H4 (cell line): ENCODE measurements at regions not wholly inside any gene's neighbourhood (a gene's known extent, or its start where the extent isn't known, plus 50 kb on each side); places are given as distances from the start of the nearest gene placed in this dataset.
A peak's percentile ranks its signal among the peaks of the same experiment; 100 is the strongest.

Experiments
- DNase-seq: peaks from one replicate; pipeline ENCODE4 v3.0.0-alpha.2; 2015; ENCODE audit warnings: low spot score

DNA sequence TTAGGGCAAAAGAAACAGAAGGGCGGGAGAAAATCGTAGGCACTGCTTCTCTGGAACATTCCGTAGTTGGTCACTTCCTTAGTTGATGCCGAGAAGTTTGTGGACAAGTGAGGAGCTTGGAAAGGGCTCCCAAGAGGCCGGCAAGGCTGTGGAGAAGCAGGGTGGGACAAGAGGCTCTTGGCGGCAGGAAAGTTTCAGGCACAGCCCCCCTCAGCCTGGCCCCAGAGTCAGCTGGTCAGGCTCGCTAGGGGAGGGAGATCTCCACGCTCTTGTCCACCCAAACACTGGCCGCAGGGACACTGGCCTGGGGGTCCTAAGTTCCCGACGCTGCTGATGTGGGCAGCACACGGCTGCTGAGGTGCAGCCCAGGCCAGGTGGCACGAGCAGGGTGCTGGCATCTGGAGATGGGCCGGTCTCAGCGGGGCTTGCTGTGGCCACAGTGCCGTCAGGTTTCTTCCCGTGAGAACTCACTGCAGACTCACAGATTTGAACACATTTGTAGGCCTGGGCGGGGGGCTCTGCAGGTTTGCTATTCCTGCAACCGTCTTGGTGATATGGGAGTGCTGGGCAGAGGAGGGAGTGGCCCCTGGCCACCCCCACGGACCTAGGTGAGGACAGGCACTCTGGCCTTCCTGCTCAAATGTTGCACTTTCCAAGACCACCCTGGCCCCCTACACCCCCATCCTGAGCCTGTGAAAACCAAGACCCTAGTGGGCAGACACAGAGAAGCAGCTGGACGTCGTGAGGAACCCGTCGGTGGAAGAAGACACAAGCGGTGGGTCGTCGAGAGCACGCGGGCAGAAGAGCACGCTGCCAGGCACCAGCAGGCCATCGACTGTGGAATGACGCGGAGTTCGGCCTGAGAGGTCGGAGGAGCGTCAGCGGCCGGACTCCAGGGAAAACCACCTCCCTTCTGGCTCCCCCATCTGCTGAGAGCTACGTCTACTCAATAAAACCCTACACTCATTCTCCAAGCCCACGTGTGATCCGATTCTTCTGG lies 160.1 kb downstream of the ERMARD start:
- DNase-seq = no peak

- no peak for DNase-seq
These were observed 157.7 kb downstream of the ERMARD start for GRCh38 chr6:169909113-169909512.

DNA sequence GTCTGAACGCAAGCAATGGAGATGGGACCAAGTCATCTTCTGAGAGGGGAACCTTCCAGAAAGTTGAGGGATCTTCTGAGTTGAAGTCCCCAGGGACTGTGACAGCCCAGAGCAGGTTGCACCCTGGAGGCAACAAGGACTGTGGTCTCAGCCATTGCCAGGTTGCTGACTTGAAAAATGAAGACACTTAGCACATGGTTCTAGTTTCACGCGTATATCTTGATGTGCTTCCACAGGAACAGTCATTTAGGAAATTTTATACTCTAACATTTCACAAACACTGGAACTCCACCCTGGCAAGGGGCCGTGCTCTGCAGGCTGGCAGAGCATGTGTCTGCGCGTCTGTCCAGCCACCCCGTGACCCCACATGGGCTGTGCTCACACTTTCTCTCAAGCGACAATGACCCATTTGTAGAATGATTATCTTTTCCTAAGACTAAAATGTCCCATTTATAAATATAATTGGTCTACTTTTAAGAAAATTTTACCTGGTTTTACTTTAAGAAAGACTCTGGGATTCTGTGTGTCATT lies 157.0 kb downstream of the ERMARD start:
- DNase-seq = no peak

DNA sequence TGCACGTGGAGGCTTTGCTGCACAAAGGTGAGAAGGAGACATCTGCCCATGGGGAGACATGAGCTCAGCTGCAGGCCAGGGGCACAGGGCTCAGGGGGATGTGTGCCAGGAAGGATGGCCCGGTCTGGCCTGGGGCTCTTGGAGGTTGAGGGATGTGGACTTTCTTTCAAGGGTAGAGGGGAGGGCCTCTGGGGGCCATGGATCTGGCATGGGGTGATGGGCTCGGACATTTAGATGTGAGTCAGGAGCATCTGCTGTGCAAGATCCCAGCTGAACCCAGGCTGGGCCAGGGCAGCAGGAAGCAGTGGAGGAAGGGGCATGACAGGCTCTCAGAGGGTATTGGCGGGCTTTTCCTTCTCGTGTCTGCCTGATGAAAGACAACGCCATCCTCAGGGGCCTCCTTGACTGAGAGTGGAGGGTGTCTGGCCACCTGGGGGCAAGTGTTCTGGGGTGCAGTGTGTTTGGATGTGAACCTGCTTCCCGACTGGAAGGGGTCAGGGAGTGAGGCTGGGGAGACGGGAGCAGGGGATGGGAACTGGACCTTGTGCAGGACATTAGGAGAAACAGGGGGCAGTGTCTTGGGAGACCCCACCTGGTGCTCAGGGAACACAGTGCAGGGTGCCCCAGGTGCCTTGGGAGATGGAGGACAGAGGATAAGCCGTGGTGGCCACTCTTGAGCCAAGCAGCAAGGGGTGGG lies 156.1 kb downstream of the ERMARD start:
- DNase-seq = no peak

DNA sequence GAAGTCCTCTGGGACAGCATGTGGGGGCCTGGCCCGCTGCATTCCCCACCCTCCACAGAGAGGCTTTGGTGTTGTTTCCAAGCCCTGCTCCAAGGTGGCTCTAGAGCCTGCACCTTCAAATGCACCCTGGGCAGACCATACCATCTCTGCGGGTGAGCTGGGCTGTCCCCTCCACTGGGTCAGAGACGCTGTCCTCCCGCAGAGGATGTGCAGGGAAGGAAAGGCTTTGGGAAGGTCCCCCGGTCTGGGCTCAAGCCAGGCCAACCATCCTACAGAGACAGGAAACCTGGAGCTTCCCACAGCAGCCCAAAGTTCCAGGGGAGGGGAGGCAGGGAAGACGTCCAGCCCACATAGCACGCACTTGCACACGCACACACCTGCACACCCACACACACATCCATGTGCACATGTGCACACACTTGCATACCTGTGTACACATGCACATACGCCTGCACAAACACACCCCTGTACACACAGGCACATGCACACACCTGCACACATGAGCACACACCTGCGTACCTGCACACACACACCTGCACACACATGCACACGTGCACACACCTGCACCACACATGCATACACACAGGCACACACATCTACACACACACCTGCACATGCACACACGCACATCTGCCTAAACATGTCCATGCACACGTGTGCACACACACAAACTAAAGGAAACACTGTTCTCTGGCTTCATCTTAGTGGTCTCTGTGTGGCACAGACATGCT lies 155.4 kb downstream of the ERMARD start:
- no peak for DNase-seq

GRCh38 chr6:169906004-169906687 lies 154.7 kb downstream of the ERMARD start:
- no peak for DNase-seq

DNA sequence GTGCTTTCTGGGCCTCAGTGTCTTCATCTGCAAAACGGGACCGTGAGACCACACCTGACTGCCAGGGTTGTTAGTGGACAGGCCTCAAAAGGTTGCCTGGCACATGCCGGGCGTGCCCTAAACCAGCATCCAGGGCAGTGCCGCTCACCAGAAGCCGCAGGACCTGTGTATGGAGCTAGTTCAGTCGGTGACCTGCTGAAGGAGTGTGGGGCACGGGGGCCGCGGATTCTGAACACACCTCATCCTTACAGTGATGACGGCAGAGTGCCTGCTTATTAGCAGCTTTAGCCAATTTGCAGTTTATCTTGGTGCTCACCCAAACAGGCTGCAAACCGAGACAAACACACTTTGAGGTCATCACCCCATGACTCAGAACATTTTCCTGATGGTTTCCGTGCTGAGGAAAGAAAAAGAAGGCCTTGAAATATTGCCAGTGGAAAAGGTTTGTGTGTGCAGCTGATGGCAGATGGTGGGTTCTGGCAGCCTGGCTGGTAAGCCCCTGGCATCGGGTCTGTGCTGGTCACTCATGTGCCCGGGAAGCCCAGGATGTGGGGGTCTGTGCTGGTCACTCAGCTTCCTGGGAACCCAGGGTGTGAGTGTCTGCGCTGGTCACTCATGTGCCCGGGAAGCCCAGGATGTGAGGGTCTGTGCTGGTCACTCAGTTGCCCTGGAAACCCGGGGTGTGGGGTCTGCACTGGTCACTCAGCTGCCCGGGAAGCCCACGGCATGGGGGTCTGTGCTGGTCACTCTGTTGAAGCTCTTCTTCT lies 153.8 kb downstream of the ERMARD start:
- peak; percentile 65 for DNase-seq

DNA sequence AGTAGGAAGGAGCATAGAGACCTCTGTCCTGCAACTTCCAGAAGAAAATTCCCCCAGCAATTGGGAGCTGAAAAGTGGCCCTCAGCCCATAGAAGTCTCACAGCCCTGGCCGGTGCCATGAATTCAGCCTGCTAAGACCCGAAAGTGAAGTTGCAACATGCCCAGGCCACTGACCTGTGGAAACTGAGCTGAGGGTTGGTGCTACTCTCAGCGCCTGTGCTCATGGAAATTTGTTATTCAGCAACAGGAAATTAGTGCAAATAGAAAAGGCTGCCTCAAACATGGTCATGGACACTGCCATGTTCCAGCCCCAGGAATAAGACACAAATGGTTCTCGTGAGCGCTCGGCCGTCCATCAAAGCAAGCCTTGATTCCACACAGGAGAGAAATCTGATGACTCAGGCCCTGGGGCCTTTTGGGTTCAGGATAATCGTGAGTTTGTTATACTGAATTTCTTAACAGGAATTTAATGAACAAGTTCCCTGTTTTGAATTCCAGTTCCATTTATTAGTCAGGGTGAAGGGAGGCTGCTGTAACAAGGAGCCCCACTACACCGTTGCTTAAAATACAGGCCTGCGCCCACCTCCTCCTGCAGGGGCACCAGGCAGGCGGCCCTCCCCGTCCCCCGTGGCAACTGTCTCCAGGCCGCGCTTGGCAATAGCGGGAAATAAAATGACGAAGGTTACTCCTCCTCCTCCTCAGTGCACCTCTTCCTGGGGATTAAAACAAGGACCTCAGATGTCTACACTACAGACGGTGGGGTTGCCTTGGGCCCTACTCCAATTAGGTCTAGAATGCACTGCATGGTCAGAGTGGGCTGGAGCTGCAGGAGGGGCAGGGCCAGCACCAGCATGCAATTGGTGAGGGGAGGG lies 152.9 kb downstream of the ERMARD start:
- no peak for DNase-seq

- no peak for DNase-seq
These were observed 151.7 kb downstream of the ERMARD start for GRCh38 chr6:169903122-169903521.

DNA sequence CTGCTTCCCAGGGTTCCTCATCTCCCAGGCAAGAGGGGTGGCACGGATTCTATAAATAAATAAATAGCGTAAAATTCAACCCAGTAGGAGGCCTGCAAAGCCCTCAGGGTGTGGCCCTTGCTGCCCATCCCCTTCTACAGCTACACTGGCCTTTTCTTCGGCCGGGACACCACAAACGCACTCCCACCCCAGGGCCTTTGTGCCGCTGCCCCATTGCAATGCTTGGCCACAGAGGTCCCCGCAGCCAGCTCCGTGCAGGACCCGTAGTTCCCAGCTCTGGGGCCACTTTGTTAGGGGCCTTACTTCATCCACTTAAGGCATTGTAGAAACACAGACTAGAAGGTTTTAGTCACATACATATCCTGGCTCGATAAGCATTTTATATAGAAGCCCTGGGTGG lies 151.2 kb downstream of the ERMARD start:
- DNase-seq = no peak

- DNase-seq = no peak
These were observed 150.6 kb downstream of the ERMARD start for GRCh38 chr6:169902070-169902469.

DNA sequence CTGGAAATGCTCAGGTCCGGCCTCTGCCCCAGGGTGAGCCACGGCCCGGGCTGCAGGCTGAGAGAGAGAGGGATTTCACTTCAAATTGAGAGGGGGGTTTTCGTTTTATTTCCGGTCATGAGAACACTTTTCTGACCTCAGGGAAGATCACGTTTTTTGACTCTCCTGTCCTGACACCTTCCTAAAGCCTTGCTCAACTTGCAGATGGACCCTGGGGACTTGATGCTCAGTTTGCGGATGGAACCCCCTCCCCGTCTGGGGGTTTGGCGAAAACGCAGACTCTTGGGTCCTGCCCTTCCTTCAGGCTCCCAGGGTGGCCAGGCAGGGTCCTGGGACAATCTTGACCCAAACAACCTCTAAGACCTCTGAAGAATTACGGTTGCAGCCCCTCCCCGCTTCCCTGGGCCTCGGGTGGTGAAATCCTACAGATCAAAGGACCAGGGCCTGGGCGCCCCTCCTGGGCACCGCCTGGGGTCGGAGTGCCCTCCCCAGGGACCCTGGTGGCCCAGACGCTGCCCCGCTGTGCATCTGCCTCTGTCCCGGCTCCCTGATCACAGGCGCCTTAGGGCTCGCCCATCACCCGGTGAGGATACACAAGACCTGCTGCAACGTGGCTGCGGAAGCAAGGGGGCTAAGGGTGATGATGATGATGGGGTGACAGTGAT lies 148.2 kb downstream of the ERMARD start:
- no peak for DNase-seq

DNA sequence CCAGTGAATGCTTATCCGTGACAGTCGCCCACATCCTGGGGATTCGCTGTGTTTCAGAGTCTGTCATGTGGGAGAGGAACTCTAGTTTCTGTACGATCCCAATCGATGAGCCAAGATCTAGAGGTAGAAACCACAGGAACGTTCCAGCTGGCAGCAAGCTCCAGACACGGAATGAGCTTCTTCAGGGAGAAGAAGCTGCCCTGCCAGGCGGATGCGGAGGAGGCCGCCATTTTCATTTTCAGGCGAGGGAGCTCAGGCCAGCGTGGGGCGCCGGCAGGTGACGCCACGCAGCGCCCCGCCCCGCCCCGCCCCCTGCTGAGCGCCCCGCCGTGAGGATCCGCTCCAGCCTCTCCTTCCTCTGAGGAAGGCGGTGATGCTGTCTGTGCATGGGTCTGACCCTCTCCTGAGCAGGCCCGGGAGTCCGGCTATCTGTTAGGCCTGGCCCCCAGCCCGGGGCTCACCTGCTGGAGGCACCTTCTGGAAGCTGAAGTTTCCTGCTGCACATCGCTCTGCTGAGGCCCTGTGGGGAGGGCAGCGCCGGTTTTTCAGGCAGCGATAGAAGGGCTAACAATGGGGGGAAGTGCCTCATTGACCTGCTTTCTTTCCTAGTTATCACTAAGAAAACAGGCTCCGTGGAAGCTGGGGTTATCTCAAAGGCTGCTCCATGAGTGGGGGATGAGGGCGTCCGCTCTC lies 147.5 kb downstream of the ERMARD start:
- DNase-seq = no peak

GRCh38 chr6:169897601-169898358 lies 146.4 kb downstream of the ERMARD start:
- DNase-seq = no peak

- no peak for DNase-seq
These were observed 145.5 kb downstream of the ERMARD start for GRCh38 chr6:169896826-169897456.

DNA sequence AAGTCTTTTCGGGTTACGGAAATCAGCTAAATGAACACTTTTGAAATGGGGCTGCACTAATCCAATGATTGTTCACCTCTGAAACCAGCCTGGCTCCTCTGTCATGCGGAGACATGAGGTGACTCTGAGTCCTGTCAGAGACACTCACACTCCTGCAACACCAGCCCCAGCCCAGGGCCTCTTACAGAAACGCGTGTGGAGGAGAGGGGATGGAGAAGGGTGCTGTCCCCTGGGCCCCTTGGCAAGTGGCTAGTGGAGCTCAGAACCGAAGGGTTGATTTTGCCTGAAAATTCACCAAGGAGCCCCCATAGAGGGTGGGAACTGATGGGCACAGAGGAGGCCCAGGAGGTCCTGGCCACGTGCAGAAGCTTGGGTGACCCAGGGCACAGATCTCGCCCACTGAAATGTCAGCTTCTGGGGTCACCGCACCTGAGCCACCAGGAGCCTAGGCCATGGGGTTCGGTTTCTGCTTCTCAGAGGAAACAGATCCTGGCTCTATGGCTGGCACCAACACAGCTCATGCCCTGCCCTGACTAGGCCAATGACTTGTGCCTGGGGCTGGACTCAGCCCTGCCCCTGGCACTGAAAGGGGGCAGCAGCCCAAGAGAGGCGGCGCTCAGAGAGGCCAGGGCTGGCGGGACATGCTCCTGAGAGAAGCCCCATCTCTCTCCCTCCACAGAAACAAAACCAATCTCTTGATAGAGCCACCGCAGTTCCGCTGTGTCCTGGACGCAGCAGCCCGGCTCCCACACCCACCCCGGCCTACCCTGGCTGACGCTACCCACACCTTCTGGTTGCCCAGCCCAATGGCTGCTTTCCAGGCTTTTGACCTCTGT lies 144.7 kb downstream of the ERMARD start:
- DNase-seq = no peak
